ENCODE measurements at regions not wholly inside any gene's neighbourhood (a gene's known extent, or its start where the extent isn't known, plus 50 kb on each side); places are given as distances from the start of the nearest gene placed in this dataset.

DNA sequence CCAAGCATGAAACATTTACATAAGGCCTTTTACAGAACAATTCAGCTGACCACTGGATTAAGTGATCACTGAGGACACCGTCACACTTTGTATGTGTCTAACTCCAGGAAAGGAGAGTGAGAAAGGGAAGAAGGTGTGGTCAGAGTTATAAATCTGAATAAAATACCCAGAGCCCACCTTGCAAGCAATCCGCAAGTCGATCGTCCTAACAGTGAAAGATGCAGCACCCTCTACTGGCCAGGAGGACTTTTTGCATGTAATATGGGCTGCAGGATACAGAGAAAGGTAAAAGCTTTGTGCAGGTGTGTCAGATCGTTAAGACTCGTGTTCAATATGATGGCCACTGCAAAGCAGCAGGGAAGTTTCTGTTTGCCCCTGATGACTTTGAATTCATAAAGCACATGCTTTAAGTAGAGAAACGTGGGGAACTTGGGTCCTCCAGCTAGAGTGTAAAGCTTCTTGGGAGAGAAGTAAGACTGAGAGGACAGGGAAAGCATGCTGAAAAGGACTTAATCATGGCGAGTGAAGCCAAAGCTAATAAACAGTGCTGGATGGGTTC is 68.5 kb upstream of the BMPER start:
- DNase-seq (ENCODE audit: extremely low spot score, insufficient read length, low read depth), result no peak
- no peak for FAIRE-seq

GRCh38 chr7:33837356-33837851 is 67.9 kb upstream of the BMPER start:
- FAIRE-seq, result no peak
- DNase-seq (ENCODE audit: extremely low spot score, insufficient read length, low read depth), result no peak

DNA sequence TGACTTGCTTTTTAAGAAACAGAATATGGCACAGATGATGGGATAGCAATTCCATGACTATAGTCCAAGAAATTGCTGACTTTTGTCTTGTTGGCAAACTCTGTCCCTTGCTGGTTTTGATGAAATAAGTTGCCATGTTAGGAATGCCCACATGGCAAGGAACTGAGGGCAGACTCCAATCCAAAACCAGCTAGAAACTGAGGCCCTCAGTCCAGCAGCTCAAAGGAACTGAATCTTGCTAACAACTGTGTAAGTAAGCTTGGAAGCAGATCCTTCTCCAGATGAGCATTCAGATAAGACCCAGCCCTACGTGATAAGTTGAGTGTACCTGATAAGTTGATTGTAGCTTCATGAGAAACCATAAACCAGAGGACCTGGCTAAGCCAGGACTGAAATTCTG is 64.3 kb upstream of the BMPER start:
- DNase-seq (ENCODE audit: extremely low spot score, insufficient read length, low read depth) (no peak), FAIRE-seq (no peak)

- DNase-seq (ENCODE audit: extremely low spot score, insufficient read length, low read depth) (no peak), FAIRE-seq (no peak)
These were observed 63.6 kb upstream of the BMPER start for GRCh38 chr7:33841705-33842129.

DNA sequence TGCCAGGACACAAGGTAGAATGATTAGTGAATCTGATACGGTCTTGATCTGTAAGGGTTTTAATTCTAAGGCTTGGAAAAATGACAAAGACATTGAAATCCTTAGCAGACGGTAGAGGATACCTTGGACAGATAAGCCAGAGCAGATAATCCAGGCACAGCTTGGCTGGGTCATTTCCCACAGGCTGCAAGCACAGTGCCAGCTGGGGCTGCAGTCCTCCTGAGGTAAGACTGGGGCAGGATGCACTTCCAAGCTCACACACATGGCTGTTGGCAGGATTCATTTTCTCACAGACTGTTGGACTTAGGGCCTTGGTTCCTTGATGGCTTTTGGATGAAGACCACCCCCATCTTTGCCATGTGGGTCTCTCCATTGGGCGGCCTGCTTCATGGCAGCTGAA is 63.2 kb upstream of the BMPER start:
- no peak for FAIRE-seq
- DNase-seq (ENCODE audit: extremely low spot score, insufficient read length, low read depth), result no peak

GRCh38 chr7:33845991-33846509 is 59.3 kb upstream of the BMPER start:
- no peak for FAIRE-seq
- no peak for DNase-seq (ENCODE audit: extremely low spot score, insufficient read length, low read depth)

DNA sequence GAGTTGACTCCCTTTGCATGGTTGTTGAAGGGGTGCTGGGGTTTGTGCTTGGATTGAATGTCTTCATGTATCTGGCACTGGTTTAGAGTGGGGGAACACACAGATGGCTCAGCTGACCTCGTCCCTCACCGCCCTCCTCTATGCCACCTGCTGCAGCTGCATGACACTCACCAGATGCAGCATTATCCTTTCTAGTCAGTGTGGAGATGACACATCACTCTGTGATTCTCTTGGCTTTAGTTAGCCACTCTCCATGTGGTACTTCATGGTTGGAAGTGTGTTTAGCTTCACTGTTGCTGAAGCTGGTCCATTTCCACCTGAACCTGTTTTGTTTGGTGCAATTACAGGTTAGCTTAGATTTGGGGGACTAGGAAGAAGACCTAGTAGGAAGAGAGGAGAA is 56.3 kb upstream of the BMPER start:
- DNase-seq (ENCODE audit: extremely low spot score, insufficient read length, low read depth), result no peak
- no peak for FAIRE-seq

GRCh38 chr7:33849971-33850559 is 55.3 kb upstream of the BMPER start:
- no peak for FAIRE-seq
- no peak for DNase-seq (ENCODE audit: extremely low spot score, insufficient read length, low read depth)

DNA sequence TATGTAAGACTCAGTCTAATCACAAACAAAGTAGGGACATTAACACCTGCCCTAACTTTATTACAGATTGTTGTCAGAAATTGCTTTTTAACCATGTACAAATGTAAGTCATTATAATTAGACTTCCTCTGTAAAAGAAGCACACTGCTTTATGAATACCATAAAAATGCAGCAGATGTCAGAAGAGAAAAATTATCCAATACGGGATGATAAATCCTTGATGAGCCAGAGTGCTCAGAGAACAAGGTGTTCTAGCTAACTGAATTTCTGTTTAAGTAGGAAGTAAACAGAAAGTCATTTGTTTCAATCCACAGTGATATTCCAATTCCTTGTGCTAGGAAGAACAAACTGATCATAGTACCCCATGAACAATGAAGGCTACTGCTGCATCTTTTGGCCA is 54.6 kb upstream of the BMPER start:
- no peak for FAIRE-seq
- DNase-seq (ENCODE audit: extremely low spot score, insufficient read length, low read depth), result no peak

DNA sequence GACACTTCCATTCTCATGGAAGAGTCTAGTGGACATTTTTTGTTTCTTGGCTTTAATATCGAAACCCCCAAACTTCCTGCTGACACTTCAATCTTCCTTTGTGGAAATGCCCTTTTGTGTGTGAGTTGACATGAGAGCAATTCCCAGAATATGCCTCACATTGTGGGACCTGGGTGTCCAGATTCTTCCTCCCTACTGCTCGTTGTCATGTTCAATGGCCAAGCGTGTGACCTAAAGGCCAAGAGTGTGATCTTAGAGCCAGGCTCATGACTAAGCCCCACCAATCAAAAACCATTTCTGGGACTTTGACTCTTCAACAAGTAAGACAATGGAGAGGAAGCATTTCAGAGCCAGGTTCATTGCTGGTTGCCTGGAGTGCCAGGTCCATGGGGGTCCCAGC is 52.5 kb upstream of the BMPER start:
- DNase-seq (ENCODE audit: extremely low spot score, insufficient read length, low read depth) (no peak), FAIRE-seq (no peak)

GRCh38 chr7:33853361-33854062 is 51.8 kb upstream of the BMPER start:
- FAIRE-seq (no peak), DNase-seq (ENCODE audit: extremely low spot score, insufficient read length, low read depth) (no peak)

- FAIRE-seq (no peak), DNase-seq (ENCODE audit: extremely low spot score, insufficient read length, low read depth) (no peak)
These were observed 51.2 kb upstream of the BMPER start for GRCh38 chr7:33854178-33854577.

- no peak for FAIRE-seq
- no peak for DNase-seq (ENCODE audit: extremely low spot score, insufficient read length, low read depth)
These were observed 50.5 kb upstream of the BMPER start for GRCh38 chr7:33854801-33855350.

All from GM18507 (cell line).